Activated CD8-positive, alpha-beta memory T cell treated with anti-CD3 and anti-CD28 coated beads for 48 hours (primary cell): ENCODE measurements at regions not wholly inside any gene's neighbourhood (a gene's known extent, or its start where the extent isn't known, plus 50 kb on each side); places are given as distances from the start of the nearest gene placed in this dataset.
"Not testable (repeated sequence)": the region's sequence is repeated elsewhere in the genome, so short reads cannot be mapped to it uniquely, and the experiment has no call there.

Source experiments
- DNase-seq, 3 experiments: peaks; one replicate each; pipeline ENCODE4 v3.0.0-alpha.2; 2020; ENCODE audit warnings: low read depth in 2 of 3, low spot score in 2 of 3

DNA sequence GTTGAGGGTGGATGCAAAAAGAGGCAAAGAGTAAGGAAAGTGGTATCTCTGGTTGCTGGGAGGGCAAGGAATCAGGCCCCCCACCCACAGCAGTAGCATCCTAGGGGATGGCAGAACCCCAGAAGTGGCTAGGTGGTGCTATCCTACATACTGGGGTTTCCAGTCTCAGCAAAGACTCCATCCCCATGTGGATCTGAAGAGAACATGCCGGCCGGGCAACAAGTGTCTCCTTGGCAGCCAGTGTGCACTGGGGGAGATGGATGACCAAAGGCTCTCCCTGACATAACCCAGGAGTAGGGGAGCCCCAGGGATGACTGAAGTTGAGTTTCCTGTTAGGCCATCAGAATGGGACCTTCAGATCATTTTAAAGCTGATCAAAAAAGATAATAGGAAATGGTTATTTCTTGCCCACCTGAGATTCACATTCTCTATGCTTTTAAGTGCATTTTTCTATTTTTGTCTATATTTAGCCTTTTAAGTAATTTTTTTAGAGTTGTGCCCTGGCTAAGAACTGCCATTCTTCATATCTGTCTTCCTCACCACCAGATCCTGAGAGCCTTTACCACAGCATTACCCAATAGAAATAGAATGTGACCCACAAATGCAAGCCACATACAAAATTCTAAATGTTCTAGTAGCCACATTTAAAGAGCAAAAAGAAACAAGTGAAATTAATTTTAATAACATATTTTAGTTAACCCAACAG lies 78.7 kb upstream of the SMIM23 start:
- DNase-seq = no peak

DNA sequence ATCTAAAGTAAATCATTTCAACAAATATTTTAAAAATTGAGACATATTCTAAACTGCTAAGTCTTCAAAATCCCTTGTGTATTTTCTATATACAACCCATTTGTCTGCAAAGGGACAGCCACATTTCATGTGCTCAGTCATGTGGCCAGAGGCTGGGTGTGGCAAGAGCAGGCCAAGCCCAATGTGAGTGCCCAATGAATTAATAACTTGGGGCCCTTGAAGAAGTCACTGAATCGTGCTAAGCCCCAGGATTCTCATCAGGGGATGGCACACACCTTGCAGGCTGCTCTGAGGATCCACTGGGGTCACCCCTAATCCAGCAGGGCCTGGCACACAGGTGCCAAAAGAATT lies 78.2 kb upstream of the SMIM23 start:
- no peak for DNase-seq

DNA sequence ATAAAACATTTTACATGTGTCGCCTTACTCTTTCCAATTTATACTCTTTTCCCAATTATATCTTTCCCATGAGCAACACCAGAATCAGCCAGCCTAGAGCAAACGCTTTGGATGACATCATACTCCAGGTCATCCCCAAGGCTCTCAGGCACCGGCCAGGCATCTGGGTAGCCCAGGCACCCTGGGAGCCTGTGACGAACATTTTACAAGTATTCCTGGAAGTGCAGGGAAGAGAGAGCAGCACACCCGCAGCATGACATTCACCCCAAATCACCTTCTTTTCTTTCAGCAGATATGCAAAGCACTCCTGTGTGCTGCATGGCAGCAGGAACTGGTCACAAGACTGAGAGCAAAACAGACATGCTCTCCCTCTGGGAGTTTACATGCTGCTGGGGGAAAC lies 75.7 kb upstream of the SMIM23 start:
- no peak for DNase-seq

DNA sequence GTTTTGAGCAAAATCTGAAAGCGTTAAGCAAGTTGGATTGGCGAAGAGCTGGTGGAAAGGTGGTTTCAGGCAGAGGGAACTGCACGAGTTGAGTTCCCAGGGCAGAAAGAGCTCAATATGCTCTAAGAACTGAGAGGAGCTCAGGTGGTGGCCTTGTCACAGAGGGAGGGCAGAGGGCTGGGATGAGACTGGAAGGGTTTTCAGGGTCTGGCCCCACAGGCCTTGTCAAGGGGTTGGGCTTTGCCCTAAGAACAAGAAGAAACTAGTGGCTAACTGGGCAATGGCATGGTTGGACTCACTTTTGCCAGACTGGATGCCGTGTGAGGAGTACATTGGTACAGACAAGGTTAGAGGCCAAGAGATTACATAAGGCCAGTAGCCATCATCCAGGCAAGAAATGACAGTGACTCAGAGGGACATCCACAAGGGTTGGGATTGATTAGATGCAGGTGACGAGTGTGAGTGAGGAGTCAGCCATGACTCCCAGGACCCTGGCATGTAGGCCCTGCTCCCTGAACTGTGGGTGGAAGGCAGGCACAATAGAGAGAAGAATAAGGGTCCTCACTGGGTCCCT lies 75.1 kb upstream of the SMIM23 start:
- DNase-seq = no peak

DNA sequence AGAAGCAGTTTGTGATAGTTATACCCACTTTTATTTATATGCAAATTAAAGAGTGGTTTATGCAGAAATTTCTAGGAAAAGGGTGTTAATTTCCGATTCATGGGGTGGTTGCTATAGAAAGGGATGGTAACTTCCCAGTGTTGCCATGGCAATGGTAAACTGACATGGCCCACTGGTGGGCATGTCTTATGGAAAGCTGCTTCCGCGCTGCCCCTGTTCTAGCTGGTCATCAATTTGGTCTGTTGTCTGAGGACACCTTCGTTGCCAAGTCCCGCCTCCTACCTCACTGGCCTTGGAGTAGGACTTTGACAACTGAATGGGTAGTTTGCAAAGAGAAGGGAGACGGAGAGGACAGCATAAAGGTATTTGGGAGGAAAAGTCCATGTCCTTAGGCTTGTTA lies 74.0 kb upstream of the SMIM23 start:
- no peak for DNase-seq

DNA sequence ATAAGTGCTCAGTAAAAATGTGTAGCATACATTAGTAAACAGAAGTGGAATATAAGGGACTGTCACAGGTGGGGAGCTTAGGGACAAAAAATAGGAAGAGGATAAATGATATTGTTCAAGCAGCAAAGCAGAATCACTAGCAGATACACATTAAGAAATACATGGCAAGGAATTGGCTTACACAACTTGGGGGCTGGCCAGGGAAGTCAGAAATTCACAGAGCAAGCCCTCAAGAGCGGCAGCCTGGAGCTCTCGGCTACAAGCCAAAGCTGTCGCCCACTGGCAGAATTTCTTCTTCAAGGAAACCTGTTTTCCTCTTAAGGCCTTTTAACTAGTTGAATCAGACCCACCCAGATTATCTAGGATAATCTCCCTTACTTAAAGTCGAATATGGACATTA lies 73.0 kb upstream of the SMIM23 start:
- DNase-seq = no peak

DNA sequence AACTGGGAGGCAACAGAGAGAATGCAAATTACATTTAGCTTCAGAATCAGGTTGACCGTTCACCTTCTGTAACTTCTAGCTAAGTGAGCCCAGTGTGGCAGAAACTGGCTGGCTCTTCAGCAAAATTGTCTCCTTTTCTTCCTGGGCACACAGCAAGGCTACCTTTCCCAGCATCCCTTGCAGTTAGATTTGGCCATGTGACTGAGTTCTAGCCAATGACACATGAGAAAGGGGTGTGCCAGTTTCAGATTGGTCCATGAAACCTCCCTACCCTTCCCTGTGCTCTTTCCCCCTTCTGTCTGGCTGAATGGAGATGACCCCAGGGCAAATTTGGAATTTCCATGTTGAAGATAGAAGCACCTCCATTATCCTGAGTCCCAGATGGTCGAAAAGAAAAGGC lies 72.5 kb upstream of the SMIM23 start:
- DNase-seq = no peak

DNA sequence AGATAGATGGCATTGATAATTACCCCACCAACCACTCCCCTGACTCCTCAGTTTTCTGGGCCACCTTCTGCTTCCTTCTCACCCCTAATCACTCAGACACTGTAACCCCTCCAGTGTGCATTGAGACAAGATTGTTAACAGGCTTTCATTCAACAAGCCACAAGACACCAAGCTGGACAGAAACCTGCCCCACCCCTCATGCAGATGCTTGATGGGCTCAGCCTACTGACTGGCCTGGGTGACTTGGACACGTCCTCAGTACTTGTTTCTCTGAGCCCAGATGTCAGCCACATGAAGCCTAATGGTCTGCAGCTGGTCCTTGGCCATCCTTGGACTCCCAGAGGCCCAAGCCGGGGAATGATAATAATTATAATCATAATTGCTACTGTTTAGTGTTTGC lies 71.4 kb upstream of the SMIM23 start:
- DNase-seq = no peak

DNA sequence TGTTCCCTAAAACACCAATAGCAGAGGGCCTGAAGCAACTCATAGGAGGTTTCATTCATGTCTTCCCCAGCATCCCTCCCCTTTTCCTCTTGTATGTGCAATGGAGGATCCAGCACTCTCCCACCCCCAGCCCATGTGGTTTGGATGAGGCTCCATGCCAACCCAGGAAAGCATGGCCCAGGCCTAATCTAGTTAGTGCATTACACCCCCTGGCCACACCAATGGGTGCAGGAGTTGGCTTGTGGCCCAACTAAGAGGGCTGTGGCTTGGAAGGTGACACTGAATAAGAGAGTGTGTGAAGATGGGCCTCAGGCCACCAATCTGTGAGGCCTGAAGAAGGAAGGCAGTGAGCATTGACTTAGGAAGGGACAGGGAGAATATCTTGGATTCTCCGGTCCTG lies 70.8 kb upstream of the SMIM23 start:
- no peak for DNase-seq

DNA sequence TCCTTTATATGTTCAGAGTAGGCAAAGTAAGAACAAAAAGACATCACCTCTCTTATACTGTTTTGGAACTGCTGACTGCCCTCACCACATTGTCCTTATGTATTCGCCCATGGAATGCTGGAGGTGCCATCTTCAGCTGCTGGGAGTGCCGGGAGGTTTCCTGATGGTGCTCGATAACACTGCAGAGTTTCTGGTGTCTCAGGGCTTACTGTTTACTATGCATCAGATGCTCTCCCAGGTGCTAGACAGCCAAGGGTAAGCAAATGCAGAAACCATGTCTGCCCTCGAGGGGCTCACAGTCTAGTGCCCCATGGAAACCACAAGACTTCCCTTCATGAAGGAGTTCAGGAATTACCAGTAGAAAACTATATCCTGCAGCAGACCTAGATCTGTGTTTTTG lies 70.1 kb upstream of the SMIM23 start:
- no peak for DNase-seq

DNA sequence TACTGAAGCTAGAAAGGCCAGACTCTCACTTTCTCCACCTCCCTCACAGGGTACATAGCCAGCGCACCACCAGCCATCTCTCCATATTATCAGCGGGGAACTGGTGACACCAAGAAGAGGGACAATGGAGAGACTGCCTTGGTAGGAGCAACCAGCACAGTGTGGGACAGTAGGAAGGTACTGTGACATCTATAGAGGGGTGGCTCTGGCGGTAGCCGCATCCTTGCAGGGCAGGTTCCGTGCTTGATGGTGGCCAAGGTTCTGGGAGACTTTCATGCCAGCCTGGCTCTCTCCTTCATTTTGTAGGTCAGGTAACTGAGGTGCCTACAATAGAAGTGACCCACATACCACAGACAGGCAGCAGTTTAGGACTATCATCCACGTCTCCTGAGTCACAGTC lies 65.5 kb upstream of the SMIM23 start:
- DNase-seq = no peak

DNA sequence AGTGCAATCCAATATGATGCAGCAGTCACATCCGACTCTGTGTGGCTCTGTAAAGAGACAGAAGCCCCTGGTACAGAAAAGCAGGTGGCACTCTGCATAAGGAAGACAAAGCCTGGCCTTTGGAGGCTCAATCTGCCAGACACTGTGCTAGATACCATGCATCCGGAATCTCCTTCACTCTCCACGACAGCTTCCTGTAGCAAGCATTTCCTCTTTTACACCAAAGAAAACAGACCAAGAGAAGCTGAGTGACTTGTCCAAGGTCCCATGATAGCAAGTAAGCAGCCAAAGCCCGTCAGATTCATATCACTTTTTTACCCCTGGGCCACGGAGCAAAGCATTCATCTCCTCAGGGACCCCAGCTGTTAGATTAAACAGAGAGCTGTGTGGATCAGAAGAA lies 64.2 kb upstream of the SMIM23 start:
- no peak for DNase-seq

DNA sequence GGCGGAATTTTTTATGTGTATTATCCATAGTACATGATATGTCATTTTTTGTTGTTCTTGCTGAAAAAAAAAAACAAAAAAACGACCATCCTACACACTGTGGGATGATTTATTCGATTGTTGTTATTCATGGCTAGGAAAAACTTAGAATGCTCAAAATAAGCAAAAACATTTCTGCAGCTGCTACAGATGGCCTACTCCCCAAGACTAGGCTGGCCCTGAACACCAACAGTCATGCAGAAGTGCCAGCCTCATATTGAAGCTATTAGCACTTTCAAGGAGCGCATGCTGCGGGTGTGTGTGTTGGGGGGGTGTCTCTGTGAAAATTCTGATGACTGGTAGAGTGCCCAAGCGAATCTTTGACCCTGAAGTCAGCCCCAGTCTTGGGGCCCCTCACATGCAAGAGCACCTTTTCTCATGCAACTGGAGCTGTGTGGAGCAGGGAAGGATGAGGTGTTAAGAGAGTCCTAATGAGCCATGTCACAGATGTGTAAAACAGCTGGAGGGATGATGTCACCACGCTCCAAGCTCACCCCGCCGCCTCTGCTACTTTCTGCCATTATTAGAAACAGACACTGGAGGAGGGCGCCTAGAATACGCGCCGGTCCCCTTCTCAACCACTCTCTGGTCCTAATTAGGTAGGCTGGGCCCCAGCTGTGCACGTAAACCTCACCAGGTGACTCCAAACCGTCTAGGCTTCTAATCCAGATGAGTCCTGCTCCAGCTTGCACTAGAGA lies 61.0 kb upstream of the SMIM23 start:
- no peak for DNase-seq

DNA sequence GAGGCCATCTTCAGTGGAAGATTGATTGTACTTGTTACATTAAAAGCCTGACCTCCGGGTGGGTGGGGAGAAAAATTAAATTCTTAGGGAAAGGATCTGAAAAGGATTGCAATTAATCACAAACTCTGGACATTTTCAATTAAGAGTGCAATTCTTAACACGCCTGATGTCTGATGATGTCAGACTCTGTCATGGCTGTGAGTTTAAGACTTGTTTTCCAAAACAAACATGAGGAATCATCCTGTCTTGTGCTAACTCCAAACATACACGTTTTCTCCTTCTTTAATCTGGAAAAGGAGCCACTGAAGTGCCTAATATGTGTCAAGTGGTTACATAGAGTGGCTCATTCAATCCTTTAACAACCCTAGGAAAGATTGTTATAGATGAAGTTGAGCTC lies 60.4 kb upstream of the SMIM23 start:
- DNase-seq = no peak

DNA sequence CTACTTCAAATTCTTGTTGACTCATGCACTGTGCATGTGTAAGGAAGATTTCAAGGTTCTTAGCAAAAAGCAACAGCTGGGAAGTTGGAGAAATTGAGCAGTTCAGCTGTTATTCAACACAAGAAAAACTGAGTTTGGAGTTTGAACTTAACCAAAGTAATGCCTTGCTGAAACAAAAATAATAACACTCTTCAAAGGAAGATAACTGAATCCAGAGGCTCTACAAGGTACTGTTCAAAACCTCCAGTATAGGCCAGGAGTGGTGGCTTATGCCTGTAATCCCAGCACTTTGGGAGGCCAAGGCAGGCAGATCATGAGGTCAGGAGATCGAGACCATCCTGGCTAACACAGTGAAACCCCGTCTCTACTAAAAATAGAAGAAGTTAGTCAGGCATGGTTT lies 58.8 kb upstream of the SMIM23 start:
- DNase-seq = not testable (repeated sequence)

DNA sequence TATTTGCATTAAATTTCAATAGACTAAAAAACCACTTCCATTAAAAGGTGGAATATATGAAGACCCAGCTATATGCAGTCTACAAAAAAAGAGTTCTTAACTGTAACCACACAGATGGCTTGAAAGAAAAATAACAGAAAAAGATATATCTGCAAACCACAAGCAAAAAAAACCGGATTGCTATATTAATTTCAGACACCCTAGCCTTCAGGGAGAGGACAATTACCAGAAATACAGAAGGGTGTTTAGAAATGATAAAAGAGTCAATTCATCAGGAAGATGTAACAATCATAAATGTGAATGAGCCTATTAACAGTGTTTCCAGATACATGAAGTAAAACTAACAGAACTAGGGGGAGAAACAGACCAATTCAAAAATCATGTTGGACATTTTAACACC lies 56.9 kb upstream of the SMIM23 start:
- no peak for DNase-seq
